IPS-NIHi7 (cell line): ENCODE measurements at regions not wholly inside any gene's neighbourhood (a gene's known extent, or its start where the extent isn't known, plus 50 kb on each side); places are given as distances from the start of the nearest gene placed in this dataset.
A peak's percentile ranks its signal among the peaks of the same experiment; 100 is the strongest.

ENCODE experiments used
- DNase-seq: peaks from one replicate; pipeline ENCODE4 v3.0.0; 2012; ENCODE audit warnings: mixed read lengths; ENCODE audit errors: extremely low spot score

GRCh38 chr22:49307481-49307830 lies 520.2 kb downstream of the BRD1 start:
- DNase-seq, result no peak

- DNase-seq, result no peak
These were observed 520.8 kb downstream of the BRD1 start for GRCh38 chr22:49306632-49307480.

GRCh38 chr22:49305966-49306631 lies 521.6 kb downstream of the BRD1 start:
- DNase-seq, result no peak

- DNase-seq, result peak; percentile 89
These were observed 522.3 kb downstream of the BRD1 start for GRCh38 chr22:49305214-49305965.

GRCh38 chr22:49303781-49304461 lies 523.8 kb downstream of the BRD1 start:
- no peak for DNase-seq

GRCh38 chr22:49303061-49303735 lies 524.5 kb downstream of the BRD1 start:
- DNase-seq, result no peak

GRCh38 chr22:49302530-49302929 lies 525.1 kb downstream of the BRD1 start:
- no peak for DNase-seq

- DNase-seq, result no peak
These were observed 525.6 kb downstream of the BRD1 start for GRCh38 chr22:49302150-49302460.

- DNase-seq, result no peak
These were observed 526.1 kb downstream of the BRD1 start for GRCh38 chr22:49301398-49302149.

- no peak for DNase-seq
These were observed 526.7 kb downstream of the BRD1 start for GRCh38 chr22:49300951-49301397.

- DNase-seq, result no peak
These were observed 527.4 kb downstream of the BRD1 start for GRCh38 chr22:49300241-49300640.

GRCh38 chr22:49299821-49300231 lies 527.8 kb downstream of the BRD1 start:
- DNase-seq, result no peak

GRCh38 chr22:49298834-49299750 lies 528.6 kb downstream of the BRD1 start:
- DNase-seq, result no peak

GRCh38 chr22:49297871-49298721 lies 529.6 kb downstream of the BRD1 start:
- peak; percentile 36 for DNase-seq

- DNase-seq, result no peak
These were observed 530.3 kb downstream of the BRD1 start for GRCh38 chr22:49297286-49297870.

GRCh38 chr22:49296561-49296960 lies 531.1 kb downstream of the BRD1 start:
- no peak for DNase-seq

- no peak for DNase-seq
These were observed 531.7 kb downstream of the BRD1 start for GRCh38 chr22:49295851-49296560.

- no peak for DNase-seq
These were observed 532.3 kb downstream of the BRD1 start for GRCh38 chr22:49295465-49295743.
